ENCODE measurements at regions not wholly inside any gene's neighbourhood (a gene's known extent, or its start where the extent isn't known, plus 50 kb on each side); places are given as distances from the start of the nearest gene placed in this dataset.

DNA sequence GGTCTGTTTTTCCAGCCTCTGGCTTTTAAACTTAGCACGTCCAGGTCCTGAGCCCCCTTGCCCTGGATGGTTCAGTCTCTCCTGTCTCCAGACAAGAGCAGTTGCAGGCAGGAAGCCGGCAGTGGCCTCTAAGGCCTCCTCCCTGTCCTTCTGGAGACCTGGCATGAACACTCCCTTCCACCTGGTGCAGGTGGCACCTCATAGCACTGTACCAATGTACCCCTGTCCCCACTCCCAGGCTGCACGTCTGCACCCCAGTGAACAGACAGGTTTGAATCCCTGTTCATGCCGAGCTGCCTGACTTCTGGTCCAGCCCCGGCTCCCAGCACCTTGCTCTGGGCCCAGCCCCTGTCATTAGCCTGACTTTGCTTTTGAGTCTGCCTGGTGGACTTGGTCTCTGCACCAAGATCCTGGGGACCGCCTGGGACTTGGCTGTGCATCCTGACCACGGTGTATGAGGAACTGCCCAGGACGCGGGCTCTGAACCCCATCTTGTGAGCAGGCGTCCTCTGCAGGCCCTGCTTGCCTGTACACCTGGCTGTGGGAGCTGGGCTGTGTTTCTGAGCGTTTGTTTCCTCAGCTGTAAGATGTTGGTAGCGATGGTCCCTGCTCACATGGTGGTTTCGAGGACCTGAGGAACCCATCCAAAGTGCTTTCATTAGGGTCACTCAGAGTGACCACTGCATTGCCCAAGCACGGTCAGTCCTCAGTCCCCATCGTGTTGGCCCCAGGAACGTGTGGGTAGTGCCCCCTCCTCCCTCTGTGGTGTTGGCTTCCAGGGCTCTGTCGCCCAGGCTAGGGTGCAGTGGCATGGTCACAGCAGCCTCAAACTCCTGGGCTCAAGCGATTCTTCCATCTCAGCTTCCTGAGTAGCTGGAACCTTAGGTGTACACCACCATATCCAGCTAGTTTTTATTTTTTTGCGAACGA, 75.0 kb upstream of the SHANK2 start:
- no peak for DNase-seq (ENCODE audit: extremely low read depth, insufficient read length)
- H3K4me3 ChIP-seq (replicated peaks; ENCODE audit: low read depth, low read length), result no peak overlapping the region
- TF ChIP-seq, protein P1, sequence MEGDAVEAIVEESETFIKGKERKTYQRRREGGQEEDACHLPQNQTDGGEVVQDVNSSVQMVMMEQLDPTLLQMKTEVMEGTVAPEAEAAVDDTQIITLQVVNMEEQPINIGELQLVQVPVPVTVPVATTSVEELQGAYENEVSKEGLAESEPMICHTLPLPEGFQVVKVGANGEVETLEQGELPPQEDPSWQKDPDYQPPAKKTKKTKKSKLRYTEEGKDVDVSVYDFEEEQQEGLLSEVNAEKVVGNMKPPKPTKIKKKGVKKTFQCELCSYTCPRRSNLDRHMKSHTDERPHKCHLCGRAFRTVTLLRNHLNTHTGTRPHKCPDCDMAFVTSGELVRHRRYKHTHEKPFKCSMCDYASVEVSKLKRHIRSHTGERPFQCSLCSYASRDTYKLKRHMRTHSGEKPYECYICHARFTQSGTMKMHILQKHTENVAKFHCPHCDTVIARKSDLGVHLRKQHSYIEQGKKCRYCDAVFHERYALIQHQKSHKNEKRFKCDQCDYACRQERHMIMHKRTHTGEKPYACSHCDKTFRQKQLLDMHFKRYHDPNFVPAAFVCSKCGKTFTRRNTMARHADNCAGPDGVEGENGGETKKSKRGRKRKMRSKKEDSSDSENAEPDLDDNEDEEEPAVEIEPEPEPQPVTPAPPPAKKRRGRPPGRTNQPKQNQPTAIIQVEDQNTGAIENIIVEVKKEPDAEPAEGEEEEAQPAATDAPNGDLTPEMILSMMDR (IDR thresholded peaks at IDR 0.05; ENCODE audit: insufficient read depth, low read length, poor library complexity, severe bottlenecking), result no peak
- H3K36me3 ChIP-seq (ENCODE audit: control insufficient read depth, insufficient read depth, low read length), result no peaks in the 10 kb centered on the region
- H3K27me3 ChIP-seq (replicated peaks; ENCODE audit: control insufficient read depth, insufficient read depth, low read length), result peaks cover 1% of the 10 kb centered on the region; the same call in 1 of the 2 replicates

DNA sequence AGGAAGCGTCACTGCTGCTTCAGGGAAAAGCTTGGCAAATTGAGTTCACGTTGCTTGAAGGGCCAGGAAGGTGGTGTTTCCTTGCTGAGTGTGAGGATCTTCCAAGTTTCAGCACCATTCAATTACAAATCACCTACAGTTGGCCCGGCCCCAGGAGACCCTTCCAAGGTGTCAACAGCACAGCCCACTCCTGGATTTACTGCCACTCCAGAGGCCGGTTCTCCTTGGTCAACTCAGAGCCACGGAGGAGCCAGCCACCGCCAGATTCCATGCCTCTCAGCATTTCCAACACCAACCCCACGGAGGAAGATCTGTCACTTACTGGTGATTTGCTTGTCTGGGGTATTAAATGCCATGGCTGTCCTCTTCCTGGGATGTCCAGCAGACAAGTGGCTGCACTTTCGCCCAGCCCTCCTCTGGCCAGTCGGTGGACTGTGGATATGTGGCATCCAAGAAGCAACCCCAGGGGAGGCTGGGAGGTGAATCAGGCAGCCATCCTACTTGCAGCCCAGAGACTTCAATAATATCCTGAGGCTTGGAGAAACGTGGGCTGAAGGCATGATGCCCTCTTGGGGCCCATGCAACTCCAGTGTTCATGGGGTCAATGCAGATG, 74.1 kb upstream of the SHANK2 start:
- Histone ChIP-seq H3K27me3 (replicated peaks; ENCODE audit: control insufficient read depth, insufficient read depth, low read length) (peaks cover 1% of the 10 kb centered on the region; the same call in 1 of the 2 replicates), H3K4me3 (replicated peaks; ENCODE audit: low read depth, low read length) (no peak overlapping the region), H3K36me3 (ENCODE audit: control insufficient read depth, insufficient read depth, low read length) (no peaks in the 10 kb centered on the region)
- TF ChIP-seq, protein P1 (IDR thresholded peaks at IDR 0.05; ENCODE audit: insufficient read depth, low read length, poor library complexity, severe bottlenecking), result no peak
- DNase-seq (ENCODE audit: extremely low read depth, insufficient read length), result no peak

DNA sequence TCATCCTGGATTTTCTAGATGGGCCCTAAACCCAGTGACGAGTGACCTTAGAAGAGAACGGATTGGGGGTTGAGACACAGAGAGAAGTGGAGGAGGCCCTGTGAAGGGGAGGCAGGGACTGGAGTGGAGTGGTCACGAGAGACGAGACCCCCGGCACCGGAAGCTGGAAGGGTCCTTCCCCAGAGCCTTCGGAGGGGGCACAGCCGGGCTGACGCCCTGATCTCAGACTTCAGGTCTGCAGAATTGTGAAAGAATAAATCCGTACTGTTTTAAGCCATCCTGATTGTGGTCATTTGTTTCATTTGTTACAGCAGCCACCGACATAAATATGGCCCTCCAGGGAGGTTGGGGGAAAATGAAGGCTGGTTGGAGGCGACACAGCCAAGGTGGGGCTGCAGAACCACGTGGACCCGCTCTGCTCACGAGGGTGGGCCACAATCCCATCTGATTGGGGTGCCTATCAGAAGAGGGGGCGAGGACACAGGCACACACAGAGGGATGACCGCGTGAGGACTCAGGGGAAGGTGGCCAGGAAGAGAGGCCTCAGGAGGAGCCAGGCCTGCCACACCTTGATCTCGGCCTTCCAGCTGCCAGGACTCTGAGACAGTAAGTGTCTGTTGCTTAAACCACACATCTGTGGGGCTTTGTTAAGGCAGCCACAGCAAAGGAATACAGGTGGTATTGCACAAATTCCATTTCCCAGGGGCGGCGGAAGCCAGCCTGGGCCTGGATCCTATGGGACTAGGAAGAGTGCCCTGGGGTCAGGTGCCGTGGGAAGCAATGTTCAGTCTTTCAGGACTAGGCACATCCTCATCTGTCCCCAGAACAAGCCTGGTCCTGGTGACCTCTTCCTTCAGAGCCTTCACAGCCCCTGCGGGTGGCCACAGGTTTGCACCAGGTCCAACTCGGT, 73.3 kb upstream of the SHANK2 start:
- DNase-seq (ENCODE audit: extremely low read depth, insufficient read length), result no peak
- no peak overlapping the region for H3K4me3 ChIP-seq (replicated peaks; ENCODE audit: low read depth, low read length)
- no peaks in the 10 kb centered on the region for H3K36me3 ChIP-seq (ENCODE audit: control insufficient read depth, insufficient read depth, low read length)
- TF ChIP-seq, protein P1 (IDR thresholded peaks at IDR 0.05; ENCODE audit: insufficient read depth, low read length, poor library complexity, severe bottlenecking), result no peak
- peaks cover 2% of the 10 kb centered on the region; the same call in 1 of the 2 replicates for H3K27me3 ChIP-seq (replicated peaks; ENCODE audit: control insufficient read depth, insufficient read depth, low read length)

DNA sequence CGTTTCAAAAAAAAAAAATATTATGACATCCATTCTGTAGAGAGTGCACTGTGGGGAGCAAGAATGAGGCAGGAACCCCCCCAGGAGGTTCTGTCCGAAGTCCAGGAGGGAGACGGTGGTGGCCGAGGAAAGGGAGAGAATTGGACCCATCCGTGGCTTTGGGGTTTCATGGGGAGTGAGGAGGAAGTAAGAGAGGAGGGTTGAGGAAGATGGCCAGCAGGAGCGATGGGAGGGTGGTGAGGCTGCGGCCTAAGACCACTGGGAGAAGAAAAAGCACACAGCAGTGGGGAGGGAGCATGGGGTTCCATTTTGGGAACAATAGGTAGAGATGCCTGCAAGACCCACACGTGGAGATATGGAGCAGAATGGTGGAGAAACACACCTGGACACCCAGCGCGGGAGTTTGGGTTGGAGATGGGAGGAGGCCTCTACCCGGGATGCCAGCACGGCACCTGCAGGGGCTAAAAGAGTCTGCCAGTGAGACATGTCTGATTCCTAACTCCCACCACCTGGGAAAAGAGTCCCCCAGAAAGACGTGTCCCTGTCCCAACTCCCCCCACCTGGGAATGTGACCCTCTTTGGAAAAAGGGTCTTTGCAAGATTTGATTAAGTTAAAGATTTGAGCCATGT, 72.5 kb upstream of the SHANK2 start:
- Histone ChIP-seq H3K36me3 (ENCODE audit: control insufficient read depth, insufficient read depth, low read length) (no peaks in the 10 kb centered on the region), H3K4me3 (replicated peaks; ENCODE audit: low read depth, low read length) (no peak overlapping the region), H3K27me3 (replicated peaks; ENCODE audit: control insufficient read depth, insufficient read depth, low read length) (peaks cover 2% of the 10 kb centered on the region; the same call in 1 of the 2 replicates)
- no peak for DNase-seq (ENCODE audit: extremely low read depth, insufficient read length)
- TF ChIP-seq, protein P1 (IDR thresholded peaks at IDR 0.05; ENCODE audit: insufficient read depth, low read length, poor library complexity, severe bottlenecking), result no peak

DNA sequence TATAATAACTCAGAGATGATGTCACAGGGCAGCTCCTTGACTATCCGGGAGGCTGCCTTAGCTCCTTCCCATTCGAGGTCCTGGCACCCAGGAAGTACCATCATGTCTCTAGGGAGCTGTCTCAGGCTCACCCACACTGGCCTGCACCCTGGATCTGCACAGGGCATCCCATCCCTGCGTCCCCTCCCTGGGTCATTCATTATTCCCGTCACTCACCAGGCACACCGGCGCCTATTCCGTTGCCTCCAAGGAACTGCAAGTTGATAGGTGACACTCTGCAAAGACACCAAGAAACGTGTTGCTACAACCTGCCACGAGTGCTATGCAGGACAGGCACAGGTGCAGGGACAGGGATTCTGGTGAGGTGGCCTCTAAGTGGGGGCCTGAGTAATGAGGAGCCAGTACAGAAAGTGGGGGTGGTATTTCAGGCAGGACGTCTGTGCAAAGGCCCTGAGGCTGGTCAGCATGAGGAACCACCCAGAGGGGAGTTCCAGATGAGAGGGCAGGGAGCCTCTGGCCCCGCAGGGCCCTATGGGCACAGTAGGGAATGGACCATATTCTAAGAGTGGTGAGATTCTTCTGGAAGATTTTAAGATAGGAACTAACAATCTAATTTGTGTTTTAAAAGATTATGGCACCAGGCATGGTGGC, 71.6 kb upstream of the SHANK2 start:
- no peak for DNase-seq (ENCODE audit: extremely low read depth, insufficient read length)
- TF ChIP-seq, protein P1 (IDR thresholded peaks at IDR 0.05; ENCODE audit: insufficient read depth, low read length, poor library complexity, severe bottlenecking), result no peak

More for the DNA sequence above, 71.6 kb upstream of the SHANK2 start:
- Histone ChIP-seq H3K36me3 (ENCODE audit: control insufficient read depth, insufficient read depth, low read length) (no peaks in the 10 kb centered on the region), H3K4me3 (replicated peaks; ENCODE audit: low read depth, low read length) (no peak overlapping the region), H3K27me3 (replicated peaks; ENCODE audit: control insufficient read depth, insufficient read depth, low read length) (peaks cover 2% of the 10 kb centered on the region; the same call in 1 of the 2 replicates)
